Amniotic epithelial cell (primary cell): ENCODE measurements at regions not wholly inside any gene's neighbourhood (a gene's known extent, or its start where the extent isn't known, plus 50 kb on each side); places are given as distances from the start of the nearest gene placed in this dataset.
"Not testable (repeated sequence)": the region's sequence is repeated elsewhere in the genome, so short reads cannot be mapped to it uniquely, and the experiment has no call there.

Experiments used
- DNase-seq: peaks from one replicate; pipeline ENCODE4 v3.0.0-alpha.2; 2010; ENCODE audit warnings: low read depth

DNA sequence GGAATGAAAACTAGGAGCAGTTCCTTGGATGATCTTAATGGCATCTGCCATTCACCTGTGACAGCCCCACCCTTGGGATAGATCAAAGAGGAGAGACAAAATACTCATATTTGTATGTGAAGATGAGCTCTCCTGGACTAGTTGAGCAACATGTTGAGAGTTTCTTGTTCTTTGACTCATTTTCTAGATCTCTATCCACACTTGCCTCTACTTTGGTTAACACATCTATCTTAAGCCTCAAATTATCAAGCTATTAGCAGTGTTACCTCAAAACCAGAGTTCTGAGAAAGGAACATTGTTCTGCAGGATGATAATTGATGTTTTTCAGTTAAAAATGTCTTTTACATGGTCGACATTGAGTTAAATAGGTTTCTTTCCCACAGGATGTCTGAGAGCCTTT, 94.2 kb upstream of the TEX13D start:
- no peak for DNase-seq

GRCh38 chrX:124239324-124239723, 93.1 kb upstream of the TEX13D start:
- no peak for DNase-seq

DNA sequence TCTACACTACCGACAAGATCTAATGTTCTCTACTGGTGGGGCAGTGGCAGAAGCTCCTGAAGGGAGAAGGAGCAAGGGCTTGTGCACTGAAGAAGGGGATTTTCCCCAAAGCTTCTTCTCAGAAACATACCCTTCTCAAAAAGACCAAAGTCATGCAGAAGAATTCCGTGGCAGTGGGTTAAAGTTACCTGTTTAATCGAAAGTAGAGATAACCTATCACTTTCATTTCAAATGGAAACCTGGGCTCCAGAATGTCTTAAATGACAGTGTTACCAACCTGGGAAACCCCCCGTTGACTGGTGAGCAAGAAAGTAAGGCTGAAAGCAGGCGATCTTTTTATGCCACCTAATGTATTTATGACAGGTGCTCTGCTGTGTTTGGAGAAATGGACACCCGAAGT, 92.5 kb upstream of the TEX13D start:
- no peak for DNase-seq

DNA sequence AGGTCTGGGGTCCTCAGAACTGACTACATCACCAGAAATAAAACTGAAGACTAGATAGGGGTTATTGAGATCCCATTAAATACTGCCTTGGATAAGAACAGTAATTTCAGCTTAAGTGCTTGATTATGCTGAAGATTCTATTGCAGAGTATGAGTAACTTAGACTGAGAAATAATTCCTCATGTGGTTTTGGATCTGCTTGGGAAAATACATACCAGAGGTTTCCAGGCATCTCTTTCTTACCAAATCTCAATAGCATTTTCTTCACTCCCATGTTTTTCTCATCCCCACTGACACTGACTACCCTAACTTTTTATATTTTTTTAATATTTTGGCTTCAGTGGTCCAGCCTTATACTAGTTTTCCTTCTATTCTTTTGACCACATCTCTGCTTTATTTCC, 92.0 kb upstream of the TEX13D start:
- peak; percentile 26 for DNase-seq

DNA sequence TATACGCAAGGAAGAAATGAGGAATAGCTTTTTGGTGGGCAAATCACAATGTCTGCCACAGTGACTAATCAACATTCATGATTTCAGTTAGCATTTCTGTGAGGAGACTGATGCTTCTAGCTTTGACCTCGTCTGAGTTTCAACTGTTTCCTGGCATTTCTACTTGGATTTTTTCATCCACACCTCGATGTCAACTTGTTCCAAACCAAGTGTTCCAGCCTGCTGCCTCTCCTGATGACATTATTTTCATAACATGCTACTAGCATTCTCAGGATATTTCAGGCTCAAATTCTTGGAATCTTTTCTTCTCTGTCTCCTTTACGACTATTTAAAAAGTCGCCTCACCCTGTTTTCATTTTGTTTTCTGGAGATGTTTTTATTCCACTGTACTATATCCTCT, 90.3 kb upstream of the TEX13D start:
- no peak for DNase-seq

DNA sequence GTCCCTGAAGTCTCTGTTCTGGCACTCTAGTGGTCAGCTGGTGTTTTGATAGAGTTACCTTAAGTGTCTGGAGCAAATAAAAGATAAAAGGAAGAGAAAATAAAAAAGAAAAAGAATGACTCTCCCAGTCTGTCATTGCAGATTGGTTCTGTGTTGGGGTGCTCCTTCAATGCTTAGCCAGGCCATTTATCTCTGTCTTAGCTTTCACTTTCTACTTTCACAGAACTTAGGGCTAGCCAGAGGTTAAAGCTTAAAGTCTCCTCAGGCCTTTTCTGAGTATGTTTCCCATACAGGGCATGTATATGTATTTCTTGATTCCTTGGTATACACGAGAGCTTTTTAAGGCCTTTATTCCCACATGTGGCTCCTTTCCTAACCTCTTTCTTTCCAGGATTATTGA, 83.1 kb upstream of the TEX13D start:
- DNase-seq = no peak

DNA sequence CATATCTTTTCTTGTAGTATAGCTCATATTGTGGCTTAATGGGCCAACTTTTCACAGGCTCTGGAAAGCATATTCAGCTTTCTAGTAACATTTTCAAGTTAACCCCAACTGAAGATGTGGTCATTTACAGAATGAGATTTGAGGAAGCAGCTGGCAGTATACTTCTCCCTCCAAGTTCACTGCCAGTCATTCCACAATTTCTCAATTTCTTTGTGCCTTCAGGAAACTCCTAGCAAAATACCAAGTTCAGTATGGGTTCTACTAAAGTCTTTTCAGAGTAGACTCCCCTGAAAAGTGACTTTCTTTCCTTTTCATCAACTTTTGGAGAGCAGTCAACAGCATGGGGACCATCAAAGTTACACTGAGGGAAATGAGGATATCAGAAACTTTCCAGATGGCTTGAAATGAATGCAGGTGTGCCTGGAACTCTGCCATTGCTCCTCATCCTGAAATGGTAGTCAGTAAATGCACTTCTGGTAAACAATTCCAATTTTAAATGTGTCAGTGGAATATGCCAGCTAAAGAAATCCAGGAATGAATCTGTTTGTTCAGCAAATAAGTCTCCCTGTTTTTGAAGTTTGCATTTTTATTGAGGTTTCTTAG, 81.5 kb upstream of the TEX13D start:
- no peak for DNase-seq

GRCh38 chrX:124254611-124255010, 77.8 kb upstream of the TEX13D start:
- DNase-seq = no peak

DNA sequence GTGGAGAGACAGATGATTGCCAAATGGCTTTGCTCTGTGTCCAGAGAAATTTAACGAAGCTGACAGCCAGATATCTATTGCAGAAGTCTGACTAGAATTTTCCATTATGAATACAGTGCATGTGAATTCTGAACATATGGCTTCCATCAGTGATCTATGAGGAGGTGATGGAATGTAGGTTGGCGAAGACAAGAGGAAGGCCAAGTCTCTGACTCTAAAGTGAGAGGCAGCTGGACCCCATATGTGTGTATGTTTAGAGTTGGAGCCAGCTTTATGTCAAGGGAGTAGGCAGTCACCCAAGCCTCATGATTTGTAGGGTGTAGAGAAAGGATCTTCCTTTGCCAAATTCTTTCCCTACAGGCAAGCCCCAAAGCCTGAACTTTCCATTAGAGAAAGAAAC, 76.2 kb upstream of the TEX13D start:
- no peak for DNase-seq

DNA sequence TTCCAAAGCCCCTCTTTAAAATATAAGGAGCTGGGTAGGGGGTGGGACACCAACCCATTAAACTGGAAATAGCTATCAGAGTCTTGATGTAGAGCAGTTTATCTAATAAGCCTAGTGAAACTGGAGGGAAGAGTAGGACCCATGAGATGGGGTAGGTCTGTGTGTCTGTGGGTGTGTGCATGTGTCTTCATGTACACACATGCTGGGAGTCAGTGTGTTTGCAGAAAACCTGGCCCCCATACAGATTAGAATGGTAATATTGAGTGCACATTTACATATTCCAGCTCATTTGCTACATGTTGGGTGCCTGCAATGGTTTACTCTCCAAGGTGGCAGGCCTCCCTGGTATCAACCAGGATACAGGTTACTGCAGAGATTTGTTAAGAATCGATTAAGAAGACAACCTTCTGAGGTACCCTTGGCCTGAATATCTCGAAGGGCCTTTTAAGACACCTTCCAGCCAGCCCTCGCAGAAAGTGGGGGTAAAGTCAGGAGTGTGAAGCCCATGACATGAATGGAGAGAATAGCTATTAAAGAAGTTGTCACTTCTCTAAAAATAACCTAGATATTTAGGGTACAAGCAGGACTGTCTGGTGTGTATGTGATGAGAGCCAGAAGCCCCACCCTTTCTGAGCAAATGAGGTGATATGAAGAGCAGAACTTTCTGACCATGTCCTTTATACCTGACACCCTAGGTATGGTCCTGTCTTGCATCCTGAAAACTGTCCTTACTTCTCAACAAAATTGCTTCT, 75.7 kb upstream of the TEX13D start:
- DNase-seq = no peak

GRCh38 chrX:124257924-124258702, 74.3 kb upstream of the TEX13D start:
- no peak for DNase-seq

- DNase-seq = no peak
Observed at GRCh38 chrX:124260845-124261244, 71.6 kb upstream of the TEX13D start.

DNA sequence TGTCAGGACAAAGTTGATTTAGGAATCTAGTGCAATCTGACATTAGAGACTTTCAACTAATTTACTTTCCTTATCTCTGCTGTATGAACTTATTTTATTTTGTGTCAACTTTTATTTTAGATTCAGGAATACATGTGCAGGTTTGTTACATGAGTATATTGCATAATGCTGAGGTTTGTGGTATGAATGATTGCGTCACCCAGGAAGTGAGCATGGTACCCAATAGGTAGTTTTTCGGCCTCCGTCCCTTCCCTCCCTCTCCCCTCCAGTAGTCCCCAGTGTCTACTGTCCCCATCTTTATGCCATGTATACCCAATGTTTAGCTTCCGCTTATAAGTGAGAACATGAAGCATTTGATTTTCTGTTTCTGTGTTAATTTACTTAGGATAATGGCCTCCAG, 68.7 kb upstream of the TEX13D start:
- no peak for DNase-seq

DNA sequence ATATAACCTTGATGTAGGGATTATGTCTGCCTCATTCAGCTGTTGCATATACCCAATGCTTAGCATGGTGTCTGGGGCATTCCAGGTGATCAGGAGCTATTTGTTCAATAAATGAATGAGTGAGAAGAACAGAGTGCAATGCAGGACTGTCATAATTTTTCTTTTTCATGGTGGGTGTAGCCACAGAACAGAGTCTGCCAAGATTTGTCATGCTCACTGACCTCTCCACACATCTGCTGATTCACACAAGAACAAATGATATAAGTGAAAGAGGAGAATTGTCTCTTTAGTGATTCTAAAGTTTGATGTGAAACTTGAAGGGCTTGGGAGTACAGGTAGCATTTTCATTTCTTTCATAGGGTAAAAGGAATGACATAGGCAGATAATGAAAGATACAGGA, 64.4 kb upstream of the TEX13D start:
- DNase-seq = no peak

- DNase-seq = no peak
Observed at GRCh38 chrX:124269881-124270280, 62.6 kb upstream of the TEX13D start.

DNA sequence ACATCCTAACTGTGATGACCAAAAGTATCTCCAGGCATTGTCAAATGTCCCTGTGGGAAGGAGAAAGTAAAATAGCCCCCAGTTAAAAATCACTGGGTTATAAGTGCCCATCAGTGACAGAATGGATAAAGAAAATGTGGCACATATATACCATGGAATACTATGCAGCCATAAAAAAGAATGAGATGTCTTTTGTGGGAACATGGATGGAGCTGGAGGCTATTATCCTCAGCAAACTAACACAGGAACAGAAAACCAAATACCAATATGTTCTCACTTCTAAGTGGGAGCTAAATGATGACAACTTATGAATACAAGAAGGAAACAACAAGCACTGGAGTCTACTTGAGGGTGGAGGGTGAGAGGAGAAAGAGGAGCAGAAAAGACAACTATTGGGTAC, 60.9 kb upstream of the TEX13D start:
- not testable (repeated sequence) for DNase-seq

- DNase-seq = no peak
Observed at GRCh38 chrX:124272370-124272982, 60.0 kb upstream of the TEX13D start.

DNA sequence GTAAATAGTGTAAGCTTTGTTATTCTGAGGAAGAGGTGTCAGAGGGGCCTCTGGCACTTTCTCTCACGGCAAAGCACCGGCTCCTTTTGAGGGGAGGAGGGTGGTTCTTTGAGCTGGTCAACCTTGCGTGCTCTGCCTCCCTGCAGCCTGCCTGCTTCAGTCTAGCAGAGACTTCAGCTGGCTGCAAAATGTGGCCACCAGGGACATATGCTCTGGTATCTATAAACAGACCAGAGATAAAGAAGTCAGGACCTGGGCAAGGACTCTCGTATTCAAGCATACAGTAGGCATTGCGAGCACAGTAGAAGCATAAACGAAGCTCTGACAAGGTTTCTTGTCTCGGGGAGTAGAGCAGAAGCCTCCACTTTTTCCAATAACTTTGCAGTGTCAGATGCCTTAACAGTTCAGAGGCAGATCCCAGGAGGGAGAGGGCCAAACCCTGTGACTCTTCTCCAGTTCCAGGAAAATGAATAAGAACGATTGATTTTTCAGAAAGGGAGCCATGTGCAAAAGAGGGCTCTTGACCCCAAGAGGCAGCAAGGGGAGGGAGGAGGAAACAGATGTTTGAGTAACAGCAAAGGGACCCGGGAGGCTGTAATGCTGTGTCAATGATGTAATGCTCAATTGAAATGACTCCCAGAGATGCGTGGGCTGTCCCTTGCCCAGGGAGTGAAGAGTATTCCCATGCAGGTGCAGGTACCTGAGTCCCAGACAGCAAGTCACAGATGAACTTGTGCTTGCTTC, 57.9 kb upstream of the TEX13D start:
- DNase-seq = no peak

- DNase-seq = no peak
Observed at GRCh38 chrX:124275182-124275894, 57.1 kb upstream of the TEX13D start.

GRCh38 chrX:124280294-124280902, 52.1 kb upstream of the TEX13D start:
- DNase-seq = no peak

DNA sequence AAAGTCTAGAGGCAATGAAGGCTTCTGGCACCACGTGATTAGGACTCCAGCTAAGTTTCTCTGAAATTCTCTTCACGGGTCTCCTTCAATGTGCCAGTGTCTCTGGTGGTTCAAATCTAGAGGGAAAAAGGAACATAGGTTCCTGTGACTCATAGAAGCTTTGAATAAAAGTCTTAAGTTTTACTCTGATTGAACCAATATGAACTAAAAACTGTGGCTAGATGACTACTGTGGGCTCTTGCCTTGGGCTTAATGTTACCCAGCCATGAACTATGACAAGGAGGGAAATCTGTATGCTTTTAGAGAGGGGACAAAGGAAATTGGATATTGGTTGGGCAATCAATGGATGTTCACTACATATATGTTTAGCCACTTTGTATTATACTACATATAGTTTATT, 49.9 kb upstream of the TEX13D start:
- no peak for DNase-seq
